ENCODE measurements at regions not wholly inside any gene's neighbourhood (a gene's known extent, or its start where the extent isn't known, plus 50 kb on each side); places are given as distances from the start of the nearest gene placed in this dataset.

GRCh38 chr11:15880291-15880690 is 476.1 kb downstream of the SOX6 start:
- no peaks in the 10 kb centered on the region for H3K27me3 ChIP-seq
- H3K9me3 ChIP-seq, result no peaks in the 10 kb centered on the region
- no peak overlapping the region for H3K9ac ChIP-seq
- no peak overlapping the region for H3K27ac ChIP-seq
- no peak overlapping the region for H3K4me2 ChIP-seq
- no peaks in the 10 kb centered on the region for H4K20me1 ChIP-seq
- TF ChIP-seq Cebpa-rat (IDR thresholded peaks at IDR 0.05), result no peak
- H3K36me3 ChIP-seq, result no peaks in the 10 kb centered on the region
- 0 out of 2 replicates have a peak, but pooled peaks cover 6% of the 10 kb centered on the region for H3K4me1 ChIP-seq
- H3K4me3 ChIP-seq, result no peak overlapping the region

DNA sequence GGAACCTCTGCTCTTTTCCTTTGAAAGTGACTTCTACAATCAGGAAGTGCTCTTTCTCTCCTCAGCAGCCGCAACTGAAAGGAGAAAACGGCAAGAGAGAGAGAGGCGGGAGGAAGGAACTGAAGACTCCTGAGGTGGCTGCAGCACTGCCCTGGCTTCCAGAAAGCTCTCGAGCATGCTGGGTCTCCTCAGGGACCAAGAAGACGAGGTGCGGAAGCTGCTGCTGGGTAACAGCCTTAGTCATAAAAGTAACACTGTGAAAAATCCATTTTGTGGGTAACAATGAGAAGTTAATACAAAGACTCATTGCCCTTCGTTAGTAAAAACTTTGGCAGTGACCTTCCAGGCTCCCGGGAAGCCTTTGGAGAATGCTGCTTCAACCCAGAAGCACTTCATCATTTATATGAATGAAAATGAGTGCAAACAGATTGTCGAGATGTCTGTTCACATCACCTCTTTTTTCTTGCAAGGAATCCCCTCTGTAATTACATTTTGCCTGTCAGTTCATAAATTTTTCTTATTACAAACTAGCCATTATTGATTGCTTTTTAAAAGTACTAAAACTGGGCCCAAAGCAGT is 473.4 kb downstream of the SOX6 start:
- Histone ChIP-seq H3K4me1 (0 out of 2 replicates have a peak, but pooled peaks cover 6% of the 10 kb centered on the region), H3K9ac (no peak overlapping the region), H4K20me1 (no peaks in the 10 kb centered on the region), H3K27me3 (no peaks in the 10 kb centered on the region), H3K27ac (no peak overlapping the region), H3K4me3 (no peak overlapping the region), H3K9me3 (no peaks in the 10 kb centered on the region), H3K4me2 (peak overlapping the region; percentile 5), H3K36me3 (no peaks in the 10 kb centered on the region)
- no peak for TF ChIP-seq Cebpa-rat (IDR thresholded peaks at IDR 0.05)

DNA sequence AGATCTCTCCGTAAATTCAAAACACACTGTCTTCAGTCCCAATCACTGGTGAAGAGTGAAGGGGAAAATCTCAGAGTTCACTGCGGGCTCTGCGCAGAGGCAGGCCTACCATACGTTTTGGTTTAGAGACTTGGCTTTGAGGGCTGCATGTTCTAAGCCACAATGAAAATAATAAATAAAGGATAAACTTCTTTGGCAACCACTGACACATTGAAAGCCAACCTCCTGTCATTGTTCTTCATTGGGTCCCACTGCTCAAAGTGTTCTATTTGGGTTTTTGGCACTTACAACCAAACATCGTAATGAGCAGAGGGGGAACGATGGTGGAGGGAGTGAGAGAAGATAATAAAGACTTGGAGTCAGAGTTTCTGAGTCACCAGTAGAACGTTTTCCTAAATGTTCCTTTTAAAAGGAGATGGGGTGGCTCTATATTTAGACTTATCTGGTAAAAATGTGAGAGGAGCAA is 472.9 kb downstream of the SOX6 start:
- TF ChIP-seq Cebpa-rat (IDR thresholded peaks at IDR 0.05), result no peak
- H3K27ac ChIP-seq, result no peak overlapping the region
- 0 out of 2 replicates have a peak, but pooled peaks cover 6% of the 10 kb centered on the region for H3K4me1 ChIP-seq
- H4K20me1 ChIP-seq, result no peaks in the 10 kb centered on the region
- no peaks in the 10 kb centered on the region for H3K9me3 ChIP-seq
- H3K4me3 ChIP-seq, result no peak overlapping the region
- no peak overlapping the region for H3K4me2 ChIP-seq
- H3K27me3 ChIP-seq, result no peaks in the 10 kb centered on the region
- H3K9ac ChIP-seq, result no peak overlapping the region
- H3K36me3 ChIP-seq, result no peaks in the 10 kb centered on the region

DNA sequence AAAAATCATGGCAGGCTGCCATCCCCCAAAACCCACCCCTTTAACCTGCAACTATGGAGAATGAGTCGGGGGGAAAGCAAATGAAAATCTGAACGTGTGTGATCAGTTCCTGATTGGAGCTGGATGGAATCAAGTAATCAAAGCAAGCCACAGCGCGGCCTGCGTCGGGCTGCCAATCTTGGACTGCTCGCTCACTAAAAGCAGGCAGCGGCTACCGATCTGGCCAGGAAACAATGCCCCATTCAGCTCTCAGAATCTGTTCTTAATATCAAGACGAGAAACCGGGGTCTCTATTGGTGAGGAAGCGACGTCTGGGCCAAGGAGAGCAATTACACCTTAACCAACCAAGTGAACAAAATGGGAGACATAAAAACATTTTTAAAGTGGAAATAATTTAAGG is 472.2 kb downstream of the SOX6 start:
- no peak overlapping the region for H3K27ac ChIP-seq
- H3K9me3 ChIP-seq, result no peaks in the 10 kb centered on the region
- no peak overlapping the region for H3K4me3 ChIP-seq
- no peak for TF ChIP-seq Cebpa-rat (IDR thresholded peaks at IDR 0.05)
- H4K20me1 ChIP-seq, result no peaks in the 10 kb centered on the region
- no peak overlapping the region for H3K9ac ChIP-seq
- 0 out of 2 replicates have a peak, but pooled peaks cover 6% of the 10 kb centered on the region for H3K4me1 ChIP-seq
- no peaks in the 10 kb centered on the region for H3K36me3 ChIP-seq
- H3K4me2 ChIP-seq, result no peak overlapping the region
- no peaks in the 10 kb centered on the region for H3K27me3 ChIP-seq

DNA sequence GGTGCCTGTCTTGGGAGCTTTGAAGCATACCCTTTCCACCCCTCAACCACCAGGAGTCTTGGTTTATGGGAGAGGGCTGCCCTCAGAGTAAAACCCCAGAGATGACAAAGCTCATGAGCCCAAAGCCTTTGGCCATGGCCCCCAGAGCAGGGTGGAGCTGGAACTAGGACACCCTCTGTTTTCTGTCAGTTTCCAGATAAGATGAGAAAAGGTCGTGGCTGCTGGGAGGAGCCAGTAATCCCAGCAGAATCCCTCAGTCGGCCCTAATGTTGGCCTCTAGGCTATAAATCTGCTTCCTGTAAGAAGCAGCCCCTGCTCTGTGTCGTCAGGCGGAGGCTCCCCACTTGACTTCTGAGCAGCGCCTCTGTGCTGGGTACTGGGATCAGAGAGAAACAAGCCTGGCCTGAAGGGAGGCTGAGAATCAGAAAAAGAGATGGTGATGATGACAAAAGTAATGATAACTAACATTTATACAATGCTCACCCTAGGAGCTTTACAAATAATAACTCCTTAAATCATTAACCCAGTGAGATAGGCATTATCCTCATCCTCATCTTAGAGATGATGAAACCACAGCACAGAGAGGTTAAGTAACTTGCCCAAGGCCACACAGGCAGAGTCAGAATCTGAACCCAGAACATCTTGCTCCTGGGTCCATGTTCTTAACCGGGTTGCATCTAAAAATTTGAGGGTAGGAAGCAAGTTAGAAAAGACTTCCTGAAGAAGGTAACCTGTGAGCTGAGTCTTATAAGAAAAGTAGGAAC is 471.4 kb downstream of the SOX6 start:
- H3K4me1 ChIP-seq, result 0 out of 2 replicates have a peak, but pooled peaks cover 6% of the 10 kb centered on the region
- no peaks in the 10 kb centered on the region for H3K9me3 ChIP-seq
- H3K9ac ChIP-seq, result no peak overlapping the region
- no peaks in the 10 kb centered on the region for H3K36me3 ChIP-seq
- H3K4me2 ChIP-seq, result no peak overlapping the region
- no peaks in the 10 kb centered on the region for H3K27me3 ChIP-seq
- no peak overlapping the region for H3K4me3 ChIP-seq
- H3K27ac ChIP-seq, result no peak overlapping the region
- TF ChIP-seq Cebpa-rat (IDR thresholded peaks at IDR 0.05), result no peak
- no peaks in the 10 kb centered on the region for H4K20me1 ChIP-seq

GRCh38 chr11:15885854-15886253 is 470.5 kb downstream of the SOX6 start:
- H4K20me1 ChIP-seq, result no peaks in the 10 kb centered on the region
- H3K27me3 ChIP-seq, result no peaks in the 10 kb centered on the region

DNA sequence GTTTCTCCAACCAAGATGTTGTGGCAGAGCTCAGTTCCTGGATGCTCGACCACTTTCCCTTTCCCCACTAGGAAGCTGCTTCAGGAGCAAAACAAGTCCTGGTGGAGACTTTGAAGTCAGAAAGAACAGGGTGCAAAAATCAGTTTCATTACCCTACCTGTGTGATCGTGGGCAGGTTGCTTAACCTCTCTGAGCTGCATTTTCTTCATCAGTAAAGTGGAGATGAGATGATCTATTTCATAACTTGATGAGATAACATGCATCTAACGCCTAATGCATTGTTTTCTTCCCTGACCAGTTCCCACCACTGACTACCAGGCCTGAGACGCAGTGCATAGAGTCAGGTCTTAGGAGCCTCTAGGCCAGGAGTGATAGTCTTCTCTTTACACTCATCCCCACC is 470.0 kb downstream of the SOX6 start:
- no peaks in the 10 kb centered on the region for H3K36me3 ChIP-seq
- no peak overlapping the region for H3K4me3 ChIP-seq
- H3K27me3 ChIP-seq, result no peaks in the 10 kb centered on the region
- H3K27ac ChIP-seq, result no peak overlapping the region
- no peaks in the 10 kb centered on the region for H4K20me1 ChIP-seq
- no peaks in the 10 kb centered on the region for H3K9me3 ChIP-seq
- H3K9ac ChIP-seq, result no peak overlapping the region
- TF ChIP-seq Cebpa-rat (IDR thresholded peaks at IDR 0.05), result no peak
- 0 out of 2 replicates have a peak, but pooled peaks cover 6% of the 10 kb centered on the region for H3K4me1 ChIP-seq
- H3K4me2 ChIP-seq, result no peak overlapping the region

More at GRCh38 chr11:15885854-15886253, 470.5 kb downstream of the SOX6 start:
- no peaks in the 10 kb centered on the region for H3K36me3 ChIP-seq
- no peak overlapping the region for H3K27ac ChIP-seq
- no peak for TF ChIP-seq Cebpa-rat (IDR thresholded peaks at IDR 0.05)
- no peaks in the 10 kb centered on the region for H3K9me3 ChIP-seq
- H3K4me3 ChIP-seq, result no peak overlapping the region
- H3K9ac ChIP-seq, result no peak overlapping the region
- H3K4me1 ChIP-seq, result 0 out of 2 replicates have a peak, but pooled peaks cover 6% of the 10 kb centered on the region
- no peak overlapping the region for H3K4me2 ChIP-seq

DNA sequence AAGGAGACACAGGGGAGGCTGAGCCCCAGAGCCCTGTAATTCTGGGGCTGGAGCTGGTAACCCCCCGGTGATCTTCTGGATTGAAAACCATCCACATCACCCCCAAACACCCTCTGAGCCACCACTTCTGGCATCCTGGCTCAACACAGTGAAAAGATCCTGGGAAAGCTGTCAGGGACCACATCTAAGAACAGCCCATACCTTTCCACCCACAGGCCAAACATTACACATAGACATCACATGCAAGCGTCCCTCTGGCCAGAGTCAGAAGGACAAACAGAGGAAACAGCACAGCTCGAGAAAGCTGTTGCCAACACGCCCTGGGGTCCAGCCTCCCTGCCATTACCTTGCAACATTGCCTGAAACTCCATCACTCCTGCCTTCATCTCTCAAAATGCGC is 469.5 kb downstream of the SOX6 start:
- no peaks in the 10 kb centered on the region for H3K36me3 ChIP-seq
- H3K27me3 ChIP-seq, result no peaks in the 10 kb centered on the region
- no peak overlapping the region for H3K4me2 ChIP-seq
- H3K4me3 ChIP-seq, result no peak overlapping the region
- no peak overlapping the region for H3K27ac ChIP-seq
- no peak for TF ChIP-seq Cebpa-rat (IDR thresholded peaks at IDR 0.05)
- no peak overlapping the region for H3K9ac ChIP-seq
- 0 out of 2 replicates have a peak, but pooled peaks cover 6% of the 10 kb centered on the region for H3K4me1 ChIP-seq
- H3K9me3 ChIP-seq, result no peaks in the 10 kb centered on the region
- no peaks in the 10 kb centered on the region for H4K20me1 ChIP-seq

GRCh38 chr11:15888556-15889345 is 467.6 kb downstream of the SOX6 start:
- H3K36me3 ChIP-seq, result no peaks in the 10 kb centered on the region
- no peaks in the 10 kb centered on the region for H4K20me1 ChIP-seq
- no peak overlapping the region for H3K27ac ChIP-seq
- H3K9me3 ChIP-seq, result no peaks in the 10 kb centered on the region
- no peak overlapping the region for H3K4me2 ChIP-seq
- no peak overlapping the region for H3K4me3 ChIP-seq
- no peak overlapping the region for H3K9ac ChIP-seq
- H3K27me3 ChIP-seq, result no peaks in the 10 kb centered on the region
- no peaks in the 10 kb centered on the region for H3K4me1 ChIP-seq
- TF ChIP-seq Cebpa-rat (IDR thresholded peaks at IDR 0.05), result no peak

Measured in BLaER1 (cell line).